ENCODE measurements at regions not wholly inside any gene's neighbourhood (a gene's known extent, or its start where the extent isn't known, plus 50 kb on each side); places are given as distances from the start of the nearest gene placed in this dataset.

GRCh38 chr5:5957737-5958136 is 420.6 kb downstream of the MED10 start:
- no peak for DNase-seq (ENCODE audit: low read depth, low spot score)

GRCh38 chr5:5954275-5954598 is 424.1 kb downstream of the MED10 start:
- no peak for DNase-seq (ENCODE audit: low read depth, low spot score)

- DNase-seq (ENCODE audit: low read depth, low spot score), result no peak
Observed at GRCh38 chr5:5953584-5954274, 424.6 kb downstream of the MED10 start.

GRCh38 chr5:5951953-5952352 is 426.4 kb downstream of the MED10 start:
- DNase-seq (ENCODE audit: low read depth, low spot score), result no peak

GRCh38 chr5:5950658-5951057 is 427.7 kb downstream of the MED10 start:
- no peak for DNase-seq (ENCODE audit: low read depth, low spot score)

GRCh38 chr5:5941486-5941885 is 436.9 kb downstream of the MED10 start:
- DNase-seq (ENCODE audit: low read depth, low spot score), result no peak

- DNase-seq (ENCODE audit: low read depth, low spot score), result no peak
Observed at GRCh38 chr5:5939759-5940370, 438.5 kb downstream of the MED10 start.

- DNase-seq (ENCODE audit: low read depth, low spot score), result no peak
Observed at GRCh38 chr5:5933651-5934050, 444.7 kb downstream of the MED10 start.

GRCh38 chr5:5932824-5933223 is 445.5 kb downstream of the MED10 start:
- DNase-seq (ENCODE audit: low read depth, low spot score), result no peak

GRCh38 chr5:5930561-5930960 is 447.8 kb downstream of the MED10 start:
- no peak for DNase-seq (ENCODE audit: low read depth, low spot score)

- no peak for DNase-seq (ENCODE audit: low read depth, low spot score)
Observed at GRCh38 chr5:5929291-5930020, 448.9 kb downstream of the MED10 start.

GRCh38 chr5:5925191-5925590 is 453.2 kb downstream of the MED10 start:
- no peak for DNase-seq (ENCODE audit: low read depth, low spot score)

- no peak for DNase-seq (ENCODE audit: low read depth, low spot score)
Observed at GRCh38 chr5:5919411-5919810, 458.9 kb downstream of the MED10 start.

GRCh38 chr5:5906778-5907177 is 471.6 kb downstream of the MED10 start:
- no peak for DNase-seq (ENCODE audit: low read depth, low spot score)

GRCh38 chr5:5905186-5905585 is 473.2 kb downstream of the MED10 start:
- no peak for DNase-seq (ENCODE audit: low read depth, low spot score)

GRCh38 chr5:5904113-5904512 is 474.2 kb downstream of the MED10 start:
- no peak for DNase-seq (ENCODE audit: low read depth, low spot score)

- DNase-seq (ENCODE audit: low read depth, low spot score), result no peak
Observed at GRCh38 chr5:5902678-5903646, 475.4 kb downstream of the MED10 start.

GRCh38 chr5:5900350-5900749 is 477.9 kb downstream of the ICE1 start:
- no peak for DNase-seq (ENCODE audit: low read depth, low spot score)

- DNase-seq (ENCODE audit: low read depth, low spot score), result no peak
Observed at GRCh38 chr5:5899716-5900115, 477.2 kb downstream of the ICE1 start.

GRCh38 chr5:5888284-5888683 is 465.8 kb downstream of the ICE1 start:
- DNase-seq (ENCODE audit: low read depth, low spot score), result no peak

- DNase-seq (ENCODE audit: low read depth, low spot score), result no peak
Observed at GRCh38 chr5:5887833-5888232, 465.4 kb downstream of the ICE1 start.

Data from brain pericyte (primary cell).